RWPE1 (cell line): ENCODE measurements at regions not wholly inside any gene's neighbourhood (a gene's known extent, or its start where the extent isn't known, plus 50 kb on each side); places are given as distances from the start of the nearest gene placed in this dataset.

Experiments
- CTCF ChIA-PET: fragments of 350-600 bp; sonication (Branson Sonifier 250); formaldehyde crosslinking; extraction: SDS; loops from one replicate; lab custom pipeline; 2021; lab: Yijun Ruan, JAX
- POLR2A ChIA-PET: fragments of 400-600 bp; formaldehyde crosslinking; extraction: SDS; loops from one replicate; lab custom pipeline; 2020; ENCODE audit warnings: antibody characterized with exemption; ENCODE audit not compliant: low non-redundant PET; lab: Yijun Ruan, JAX
- DNase-seq: peaks from one replicate; pipeline ENCODE4 v3.0.0; 2012; ENCODE audit warnings: low spot score
- H3K27ac ChIP-seq: fragments of 450-650 bp; 2 replicates; pipeline ENCODE4 v1.5.1; 2017
- TF ChIP-seq, protein P1 (sequence below): fragments of 450-650 bp; conservative IDR thresholded peaks from 2 replicates; pipeline ENCODE4 v1.5.1; 2017; ENCODE audit warnings: low read depth, mild to moderate bottlenecking

DNA sequence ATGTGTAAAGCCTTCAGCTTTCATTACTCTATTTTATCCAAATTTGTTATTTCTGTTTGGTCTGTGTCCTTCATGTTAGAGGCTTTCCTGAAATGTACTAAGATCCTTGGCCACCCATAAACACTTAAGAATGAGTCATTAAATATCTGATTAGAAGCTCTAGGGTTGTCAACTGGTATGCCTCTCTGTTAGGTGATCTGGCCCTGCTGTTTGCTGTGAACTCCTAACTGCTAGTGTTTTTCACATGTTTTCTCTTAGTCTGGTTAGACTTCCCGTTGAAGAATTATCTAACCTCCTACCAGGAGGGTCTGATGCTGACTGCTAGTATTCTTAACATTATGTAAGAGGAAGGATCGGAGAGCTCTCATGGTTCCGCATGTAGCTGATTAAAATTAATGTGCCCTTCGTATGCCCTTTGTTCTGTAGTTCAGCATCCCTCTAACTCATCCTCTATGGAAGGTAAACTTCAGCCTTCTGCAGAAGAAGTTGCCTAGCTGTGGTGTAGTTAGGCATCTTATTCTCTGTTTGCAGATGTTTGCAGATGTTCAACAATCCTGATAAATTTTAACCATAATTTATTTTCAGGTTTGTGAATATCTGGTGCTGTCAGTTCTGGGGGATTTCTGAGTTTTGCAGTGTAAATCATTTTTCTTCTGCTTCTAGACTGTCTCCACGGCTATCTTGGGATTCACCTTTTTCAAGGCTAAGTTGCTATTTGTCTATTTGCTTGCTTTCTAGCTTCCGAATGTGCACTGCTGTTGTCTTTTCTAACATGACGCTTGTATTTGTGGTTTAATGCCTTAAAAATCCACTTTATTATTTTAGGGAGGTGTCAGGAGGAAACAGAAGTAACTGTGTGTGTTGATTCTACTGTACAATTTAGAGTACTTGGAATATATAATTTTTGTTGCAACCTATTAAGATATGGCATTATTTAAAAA is 207.2 kb upstream of the SPRY2 start:
- TF ChIP-seq, protein P1, sequence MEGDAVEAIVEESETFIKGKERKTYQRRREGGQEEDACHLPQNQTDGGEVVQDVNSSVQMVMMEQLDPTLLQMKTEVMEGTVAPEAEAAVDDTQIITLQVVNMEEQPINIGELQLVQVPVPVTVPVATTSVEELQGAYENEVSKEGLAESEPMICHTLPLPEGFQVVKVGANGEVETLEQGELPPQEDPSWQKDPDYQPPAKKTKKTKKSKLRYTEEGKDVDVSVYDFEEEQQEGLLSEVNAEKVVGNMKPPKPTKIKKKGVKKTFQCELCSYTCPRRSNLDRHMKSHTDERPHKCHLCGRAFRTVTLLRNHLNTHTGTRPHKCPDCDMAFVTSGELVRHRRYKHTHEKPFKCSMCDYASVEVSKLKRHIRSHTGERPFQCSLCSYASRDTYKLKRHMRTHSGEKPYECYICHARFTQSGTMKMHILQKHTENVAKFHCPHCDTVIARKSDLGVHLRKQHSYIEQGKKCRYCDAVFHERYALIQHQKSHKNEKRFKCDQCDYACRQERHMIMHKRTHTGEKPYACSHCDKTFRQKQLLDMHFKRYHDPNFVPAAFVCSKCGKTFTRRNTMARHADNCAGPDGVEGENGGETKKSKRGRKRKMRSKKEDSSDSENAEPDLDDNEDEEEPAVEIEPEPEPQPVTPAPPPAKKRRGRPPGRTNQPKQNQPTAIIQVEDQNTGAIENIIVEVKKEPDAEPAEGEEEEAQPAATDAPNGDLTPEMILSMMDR, result no peak
- no peak overlapping the region for H3K27ac ChIP-seq
- CTCF ChIA-PET, result interaction anchor here (0.5 kb wide), 1 partner anchor 21 kb away, joined by 3 read pairs; no protein-coding TSS in a partner anchor
- DNase-seq, result no peak
- POLR2A ChIA-PET, result no interaction called here

DNA sequence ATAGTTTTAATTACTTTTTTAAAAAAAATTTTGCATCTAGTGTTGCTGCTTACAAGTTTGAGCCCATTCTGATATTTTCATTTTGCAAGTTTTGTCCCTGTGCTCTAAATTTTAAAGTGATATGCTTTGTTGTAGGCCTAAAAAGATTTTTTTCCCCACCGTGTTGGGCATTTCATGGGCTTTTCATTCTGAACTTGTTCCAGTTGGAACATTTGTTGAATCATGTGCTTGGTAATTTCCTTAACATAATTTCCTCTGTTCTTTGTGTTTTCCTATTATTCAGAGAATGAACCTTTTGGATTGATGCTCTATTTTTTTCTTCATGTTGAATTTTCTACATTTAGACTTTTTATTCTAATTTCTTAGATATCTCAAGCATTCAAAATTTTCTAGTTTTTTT is 206.4 kb upstream of the SPRY2 start:
- no peak for DNase-seq
- CTCF ChIA-PET, result interaction anchor here (0.5 kb wide), 1 partner anchor 22 kb away, joined by 3 read pairs; no protein-coding TSS in a partner anchor
- POLR2A ChIA-PET, result no interaction called here
- TF ChIP-seq, protein P1, result no peak
- H3K27ac ChIP-seq, result no peak overlapping the region

DNA sequence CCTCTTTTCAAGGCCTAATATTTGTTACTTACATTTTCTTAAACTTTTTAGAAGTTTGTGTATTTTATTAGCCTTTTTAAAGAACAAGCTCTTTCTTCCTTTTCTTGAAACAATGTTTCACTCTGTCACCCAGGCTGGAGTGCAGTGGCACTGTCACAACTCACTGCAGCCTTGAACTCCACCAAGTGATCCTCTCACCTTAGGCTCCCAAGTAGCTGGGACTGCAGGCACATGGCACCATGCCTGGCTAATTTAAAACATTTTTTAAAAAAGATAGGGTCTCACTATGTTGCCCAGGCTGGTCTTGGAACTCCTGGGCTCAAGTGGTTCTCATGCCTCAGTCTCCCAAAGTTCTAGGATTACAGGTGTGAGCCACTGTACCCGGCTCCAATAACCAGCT is 192.2 kb upstream of the SPRY2 start:
- TF ChIP-seq, protein P1, result no peak
- ChIA-PET POLR2A (no interaction called here), CTCF (no interaction called here)
- no peak overlapping the region for H3K27ac ChIP-seq
- DNase-seq, result no peak

DNA sequence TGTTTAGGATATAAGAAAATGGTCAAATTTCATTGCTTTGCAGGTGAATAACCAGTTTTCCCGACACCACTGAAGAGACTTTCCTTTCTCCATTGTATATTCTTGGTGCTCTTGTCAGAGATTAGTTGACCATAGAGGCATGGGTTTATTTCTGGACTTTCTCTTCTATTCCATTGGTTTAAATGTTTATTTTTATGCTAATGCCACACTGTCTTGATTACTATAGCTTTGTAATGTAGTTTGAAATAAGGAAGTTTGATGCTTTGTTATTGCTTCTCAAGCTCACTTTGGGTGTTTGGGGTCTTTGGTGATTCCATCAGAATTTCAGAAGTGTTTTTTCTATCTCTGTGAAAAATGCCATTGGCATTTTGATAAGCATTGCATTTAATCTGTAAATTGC is 190.0 kb upstream of the SPRY2 start:
- POLR2A ChIA-PET, result no interaction called here
- CTCF ChIA-PET, result no interaction called here
- no peak for DNase-seq
- H3K27ac ChIP-seq, result no peak overlapping the region
- TF ChIP-seq, protein P1, result no peak

DNA sequence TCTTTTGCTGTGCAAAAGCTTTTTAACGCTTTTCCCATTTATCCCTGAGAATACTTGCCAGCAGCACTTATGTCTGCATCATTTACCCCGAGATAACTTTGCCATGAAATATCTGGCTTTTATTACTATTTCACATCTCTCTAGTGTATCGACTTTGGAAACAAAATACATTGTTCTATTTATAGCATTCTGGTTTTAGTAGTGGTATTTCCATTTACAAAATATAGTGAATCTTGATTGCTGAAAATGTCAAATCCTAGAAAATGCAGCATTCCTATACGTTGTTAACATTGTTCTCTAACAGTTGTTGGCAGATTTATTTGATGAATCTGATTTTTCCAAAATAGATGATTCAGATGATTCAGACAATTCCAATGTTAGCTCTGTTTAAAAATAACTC is 189.3 kb upstream of the SPRY2 start:
- ChIA-PET POLR2A (no interaction called here), CTCF (no interaction called here)
- no peak for DNase-seq
- TF ChIP-seq, protein P1, result no peak
- no peak overlapping the region for H3K27ac ChIP-seq

DNA sequence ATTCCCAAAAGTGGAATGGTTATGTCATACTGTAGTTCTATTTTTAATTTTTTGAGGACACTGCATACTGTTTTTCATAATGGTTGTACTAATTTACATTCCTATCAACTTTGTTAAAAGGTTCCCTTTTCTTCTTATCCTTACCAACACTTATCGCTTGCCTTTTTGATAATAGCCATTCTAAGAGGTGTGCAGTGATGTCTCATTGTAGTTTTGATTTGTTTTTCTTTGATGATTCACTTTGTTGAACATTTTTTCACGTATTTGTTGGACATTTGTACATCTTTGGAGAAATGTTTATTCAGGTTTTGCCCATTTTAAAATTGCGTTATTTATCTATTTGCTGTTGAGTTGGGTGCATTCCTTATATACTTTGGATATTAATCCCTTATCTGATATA is 188.8 kb upstream of the SPRY2 start:
- no peak for DNase-seq
- CTCF ChIA-PET, result no interaction called here

More for the DNA sequence above, 188.8 kb upstream of the SPRY2 start:
- no peak overlapping the region for H3K27ac ChIP-seq
- POLR2A ChIA-PET, result no interaction called here
- TF ChIP-seq, protein P1, result no peak
